GM21825 (cell line): ENCODE measurements at regions not wholly inside any gene's neighbourhood (a gene's known extent, or its start where the extent isn't known, plus 50 kb on each side); places are given as distances from the start of the nearest gene placed in this dataset.

Experiments used
- ATAC-seq: cut with Tn5 transposase; IDR thresholded peaks from one replicate; pipeline ENCODE4 v1.9.1; 2021; ENCODE audit warnings: mild to moderate bottlenecking, moderate library complexity; ENCODE audit not compliant: unreplicated experiment

DNA sequence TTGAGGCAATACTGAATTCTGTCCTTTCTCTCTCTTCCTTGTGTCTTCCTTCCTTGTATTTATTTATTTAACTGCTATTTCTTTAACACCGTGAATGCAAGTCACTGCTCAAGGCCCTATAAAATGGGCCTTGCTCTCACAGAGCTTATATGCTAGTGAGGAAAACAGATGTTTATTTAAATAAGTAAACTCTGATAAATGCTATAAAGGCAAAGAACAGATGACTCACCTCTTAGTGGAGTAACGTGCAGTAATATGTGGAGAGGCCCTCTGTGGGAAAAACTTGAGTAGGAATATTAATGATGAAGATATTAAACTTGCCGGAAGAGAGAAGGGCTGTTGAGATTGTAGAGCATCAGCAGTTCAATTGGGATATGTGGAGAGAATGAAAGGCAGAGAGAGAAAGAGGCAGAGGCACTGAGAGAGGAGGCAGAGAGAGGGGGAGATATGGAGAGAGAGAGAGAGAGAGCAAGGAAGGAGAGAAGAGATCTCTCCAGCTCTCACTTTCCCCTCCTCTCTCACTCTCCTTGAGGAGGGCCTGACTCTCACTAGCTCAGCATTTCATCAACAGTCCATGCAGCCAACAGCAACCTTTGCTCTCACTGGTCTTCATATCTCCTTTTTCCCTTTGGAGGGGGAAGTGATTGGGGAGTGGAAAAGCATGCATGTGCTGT lies 322.2 kb downstream of the LMX1A start:
- no peak for ATAC-seq

DNA sequence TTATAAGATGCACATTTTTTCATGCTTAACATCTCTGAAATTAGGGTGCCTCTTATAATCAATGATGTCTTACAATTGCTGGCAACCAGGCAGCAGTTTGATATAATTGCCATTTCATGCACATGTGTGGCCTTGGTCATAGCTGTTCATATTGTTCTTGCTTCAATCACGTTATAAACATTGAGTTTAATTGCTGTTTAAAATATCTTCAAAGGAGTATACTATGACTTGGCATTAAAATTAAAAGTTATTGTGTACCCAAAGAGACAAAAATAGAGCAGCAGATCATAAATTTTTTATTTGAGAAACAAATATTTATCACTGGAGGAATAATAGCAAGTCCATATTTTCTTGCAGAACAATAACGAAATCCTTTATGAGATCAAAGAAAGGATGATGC lies 325.5 kb downstream of the LMX1A start:
- ATAC-seq: no peak

DNA sequence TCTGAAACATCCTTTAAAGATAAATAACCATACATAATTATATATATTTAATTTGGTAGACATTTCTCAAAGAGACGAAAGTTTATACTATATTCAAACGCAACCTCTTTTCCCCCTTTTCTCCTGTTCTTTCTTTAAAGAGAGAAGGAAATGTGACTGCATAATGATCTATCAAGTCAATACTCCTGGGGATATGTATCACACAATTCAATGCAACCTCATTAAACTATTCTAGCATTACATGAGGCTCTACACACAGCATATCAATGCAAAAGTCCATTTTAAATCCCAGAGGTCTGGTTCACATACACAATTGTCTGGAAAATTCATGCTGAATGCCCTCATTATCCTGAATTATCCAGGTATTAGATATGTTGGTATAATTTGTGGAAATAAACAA lies 330.7 kb downstream of the LMX1A start:
- ATAC-seq: no peak

DNA sequence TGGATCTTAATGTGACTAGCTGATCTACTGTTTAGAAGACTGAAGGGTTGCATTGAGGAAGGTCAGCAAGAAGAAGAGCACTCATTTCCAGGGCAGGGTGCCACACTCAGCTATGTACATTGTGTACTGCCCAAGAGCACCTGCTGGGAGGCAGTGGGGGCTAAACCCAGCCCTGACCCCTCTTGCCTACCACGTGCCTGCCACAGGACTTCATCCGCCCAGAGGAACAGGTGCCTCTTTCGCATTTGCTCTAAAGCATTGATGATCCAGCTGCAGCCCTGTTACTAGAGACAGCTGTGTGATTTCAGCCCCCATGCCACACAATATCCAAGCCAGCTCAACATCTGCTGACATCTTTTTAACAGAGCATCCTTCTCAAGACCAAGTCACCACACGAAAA lies 341.8 kb downstream of the LMX1A start:
- ATAC-seq: no peak

DNA sequence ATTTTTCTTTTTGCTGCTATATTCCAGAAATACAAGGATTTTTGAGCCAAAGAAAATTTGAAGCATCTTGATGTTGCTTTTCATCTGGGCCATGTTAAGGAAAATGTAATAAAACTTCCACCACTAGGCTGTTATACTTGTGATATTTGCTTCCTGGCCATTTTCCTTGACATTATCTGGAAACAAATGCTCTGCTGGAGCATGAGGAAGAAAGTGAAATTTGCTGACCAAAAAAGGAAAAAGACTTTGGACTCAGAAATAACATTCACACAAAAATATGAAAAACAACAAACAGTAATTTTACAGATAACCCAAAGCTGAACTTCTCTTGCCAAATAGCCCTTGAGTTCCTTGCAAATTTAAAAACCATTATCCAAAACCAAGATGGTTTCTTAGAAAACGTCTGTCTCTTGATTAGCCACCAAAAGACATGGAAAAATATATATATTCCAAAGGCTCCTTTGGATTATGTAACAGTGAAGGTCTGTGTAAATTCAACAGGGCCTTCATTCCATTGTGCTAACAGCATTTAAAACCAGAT lies 344.5 kb downstream of the LMX1A start:
- ATAC-seq: no peak

DNA sequence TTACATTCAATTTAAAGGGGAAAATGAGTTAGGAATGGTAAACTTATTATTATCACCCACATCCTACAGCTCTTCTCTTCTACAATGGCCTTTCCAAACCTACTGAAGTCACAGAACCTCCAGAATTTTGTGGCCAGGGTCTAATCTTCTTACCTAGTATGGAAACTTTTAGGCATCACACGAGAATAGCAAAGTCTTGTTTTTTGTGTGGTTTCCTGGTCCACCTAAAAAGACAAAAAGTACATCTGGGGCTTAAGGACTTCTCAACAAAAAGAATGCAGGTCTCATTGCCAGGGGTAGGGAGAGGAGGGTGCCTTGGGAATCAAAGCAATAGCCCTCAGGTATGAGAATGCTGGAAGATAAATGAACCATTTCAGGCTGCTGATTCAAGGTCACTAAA lies 345.3 kb downstream of the LMX1A start:
- no peak for ATAC-seq

DNA sequence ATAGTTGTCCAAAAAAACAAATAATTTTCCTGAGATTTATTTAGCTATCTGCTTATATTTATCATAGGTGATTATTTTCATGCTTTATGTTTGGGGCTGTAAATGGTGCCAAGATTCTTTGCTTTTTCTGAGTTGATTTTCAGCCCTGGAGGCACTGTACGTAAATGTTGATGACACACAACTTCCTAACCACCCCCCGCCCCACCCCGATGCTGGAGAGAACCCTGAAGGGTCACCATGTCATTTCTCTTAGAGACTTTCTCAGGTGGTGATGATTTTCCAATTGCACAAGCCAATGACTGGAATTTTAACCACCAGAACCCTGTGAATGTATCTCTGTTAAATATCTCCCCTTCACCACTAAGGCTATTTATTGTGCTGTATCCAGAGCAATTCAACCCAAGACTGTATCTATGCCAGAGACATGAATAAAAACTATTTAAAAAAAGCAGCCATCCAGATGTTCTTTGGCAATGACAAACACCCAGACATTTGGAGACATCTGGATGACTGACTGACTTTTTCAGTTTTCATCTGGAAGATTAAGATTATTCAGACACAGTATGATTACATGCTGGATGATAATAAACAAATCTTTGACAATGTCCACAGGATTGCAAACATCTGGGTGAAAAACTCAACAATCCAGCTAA lies 346.0 kb downstream of the LMX1A start:
- no peak for ATAC-seq

DNA sequence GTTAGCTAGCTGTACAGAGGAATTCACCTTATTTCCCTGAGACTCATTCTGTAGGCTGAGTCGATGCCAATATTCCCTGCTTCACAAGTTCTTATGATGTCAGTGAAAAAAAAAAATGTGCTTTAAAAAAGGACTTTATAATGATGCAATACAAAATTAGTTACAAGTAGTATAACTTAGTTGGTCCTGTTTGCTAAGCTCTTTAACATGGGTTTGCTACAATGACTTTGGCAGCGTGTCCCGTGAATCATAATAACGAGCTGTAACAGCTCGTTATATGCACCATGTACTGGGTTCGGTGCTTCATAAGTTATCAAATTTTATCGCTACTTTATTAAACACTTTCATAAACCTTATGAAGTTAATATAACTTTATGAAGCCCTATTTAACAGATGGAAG lies 349.7 kb downstream of the LMX1A start:
- ATAC-seq: no peak

DNA sequence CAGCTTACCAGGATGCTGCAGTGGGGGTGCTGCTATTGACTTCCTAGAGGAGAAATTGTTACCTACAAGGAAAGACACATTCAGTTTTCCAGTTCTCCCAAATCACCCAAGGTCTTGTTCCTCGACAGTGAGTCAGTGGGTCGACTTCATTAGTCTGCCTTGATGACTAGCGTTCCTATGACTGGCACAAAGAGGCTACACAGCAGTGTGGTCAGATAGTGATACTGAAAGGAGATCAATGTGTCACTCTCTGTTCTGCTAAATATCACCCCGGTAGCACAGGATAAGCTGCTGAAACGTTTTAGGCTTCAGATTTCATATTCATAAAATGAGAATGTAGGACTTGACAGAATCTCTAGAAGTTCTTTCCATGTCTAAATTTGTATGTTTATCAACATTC lies 357.4 kb downstream of the LMX1A start:
- no peak for ATAC-seq

DNA sequence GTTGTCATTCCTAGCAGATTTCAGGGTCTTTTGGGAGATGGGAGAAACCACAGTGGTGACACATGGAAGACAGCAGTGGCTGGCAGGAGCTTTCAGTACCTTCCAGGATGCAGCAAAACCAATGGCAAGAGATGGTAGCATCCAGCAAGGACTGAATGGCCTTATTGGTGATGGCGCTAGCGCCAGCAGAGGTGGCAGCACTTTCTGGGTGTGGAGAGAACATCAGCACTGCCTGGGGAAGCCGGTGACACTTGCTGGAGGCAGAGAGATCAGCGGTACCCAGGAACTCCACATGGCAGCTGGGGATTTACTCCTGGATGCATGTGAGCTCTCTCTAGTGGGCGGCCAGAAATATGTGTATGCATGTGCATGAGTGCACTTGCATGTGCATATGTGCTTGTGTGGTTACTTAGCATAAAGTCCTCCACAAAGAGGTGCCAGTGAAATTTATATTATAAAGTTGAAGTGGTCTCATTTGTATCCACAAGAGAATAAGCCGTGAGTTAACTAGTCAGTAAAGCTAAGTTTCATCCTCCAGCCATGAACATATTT lies 364.7 kb downstream of the LMX1A start:
- ATAC-seq: no peak

DNA sequence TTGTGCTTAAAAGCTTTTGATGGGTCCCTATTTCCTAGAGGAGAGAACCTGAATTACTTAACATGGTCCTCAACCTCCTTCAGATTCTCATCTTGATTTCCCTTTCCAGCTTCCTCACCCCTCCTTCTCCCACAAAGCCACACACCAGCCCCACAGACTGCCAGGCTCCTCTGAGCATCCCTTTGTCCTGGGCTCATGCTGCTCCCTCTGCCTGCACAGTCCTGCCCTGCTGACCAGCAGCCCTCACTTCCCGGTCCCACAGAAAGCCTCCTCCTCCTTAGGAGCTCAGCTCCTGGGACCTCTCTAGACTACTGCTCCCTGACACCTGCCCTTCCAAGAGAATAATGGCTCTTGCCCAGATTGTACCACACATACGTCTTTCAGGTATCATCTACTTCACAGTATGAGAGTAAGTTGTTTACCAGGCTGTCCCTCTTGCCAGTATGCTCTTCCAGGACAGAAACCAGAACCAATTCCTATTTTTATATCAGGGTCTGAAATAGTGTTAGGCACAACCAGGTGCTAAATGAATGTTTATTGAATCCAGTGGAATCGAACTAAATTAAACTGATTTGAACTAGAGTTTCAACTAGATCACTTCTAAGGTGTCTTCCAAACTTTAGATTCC lies 373.4 kb downstream of the LMX1A start:
- no peak for ATAC-seq

DNA sequence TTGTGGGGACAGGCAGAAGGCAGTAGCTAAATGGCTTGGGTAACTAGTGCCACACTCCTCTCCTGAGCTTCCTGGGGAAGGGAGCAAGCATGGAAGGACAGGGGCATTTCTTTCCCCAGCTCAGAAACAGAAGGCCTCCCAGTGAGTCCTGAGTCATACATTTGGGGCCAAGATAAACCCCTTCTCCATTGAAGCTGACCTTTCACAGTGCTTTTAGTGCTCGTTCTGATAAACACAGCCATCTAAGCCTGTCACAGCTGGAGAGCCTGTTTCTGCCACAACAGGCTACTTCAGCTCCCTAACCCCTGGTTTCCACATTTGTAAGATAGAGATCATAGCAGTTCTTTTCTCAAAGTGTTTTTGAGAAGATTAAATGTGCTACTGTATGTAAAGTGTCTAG lies 374.0 kb downstream of the LMX1A start:
- no peak for ATAC-seq

DNA sequence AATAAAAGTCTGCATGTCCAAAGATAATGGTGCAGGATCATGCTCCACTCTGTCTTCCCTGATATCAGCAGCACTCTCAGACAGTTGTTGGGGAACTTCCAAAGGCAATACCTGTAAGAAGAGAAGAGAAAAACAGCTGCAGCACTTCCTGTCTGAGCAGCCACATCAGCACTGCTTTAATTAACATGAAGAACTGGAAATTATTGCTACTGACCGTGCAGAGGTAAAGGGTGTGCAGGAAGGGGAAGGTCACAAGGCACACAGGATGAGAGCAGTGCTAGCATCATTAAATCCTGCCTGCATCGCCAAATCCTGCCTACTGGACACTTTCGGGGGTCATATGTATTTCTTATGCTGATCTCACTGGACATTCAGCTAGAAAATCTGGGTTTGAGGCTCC lies 379.0 kb downstream of the LMX1A start:
- no peak for ATAC-seq

DNA sequence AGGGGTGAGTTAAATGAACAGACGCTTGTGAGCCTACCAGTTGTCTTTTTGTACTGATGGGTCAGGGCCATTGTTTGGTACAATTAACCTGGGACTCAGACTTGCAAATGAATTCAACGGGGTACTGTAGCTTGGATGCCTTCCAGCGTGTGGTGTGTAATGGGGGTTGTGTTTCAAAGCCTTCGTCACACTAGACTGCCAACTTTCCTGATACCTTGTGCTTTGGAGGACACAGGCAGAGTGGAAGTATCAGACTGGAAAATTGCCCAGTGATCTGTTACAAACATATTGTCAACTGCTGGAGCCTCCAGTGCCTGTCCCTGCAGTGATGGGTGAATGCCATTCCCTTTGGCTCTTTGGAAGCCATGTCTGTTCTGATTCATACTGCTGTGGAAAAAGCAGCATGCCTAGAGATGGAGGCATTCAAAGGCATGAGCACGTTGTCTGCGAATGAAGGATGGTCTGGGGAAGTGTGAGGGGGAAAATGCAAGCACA lies 384.5 kb downstream of the LMX1A start:
- no peak for ATAC-seq

DNA sequence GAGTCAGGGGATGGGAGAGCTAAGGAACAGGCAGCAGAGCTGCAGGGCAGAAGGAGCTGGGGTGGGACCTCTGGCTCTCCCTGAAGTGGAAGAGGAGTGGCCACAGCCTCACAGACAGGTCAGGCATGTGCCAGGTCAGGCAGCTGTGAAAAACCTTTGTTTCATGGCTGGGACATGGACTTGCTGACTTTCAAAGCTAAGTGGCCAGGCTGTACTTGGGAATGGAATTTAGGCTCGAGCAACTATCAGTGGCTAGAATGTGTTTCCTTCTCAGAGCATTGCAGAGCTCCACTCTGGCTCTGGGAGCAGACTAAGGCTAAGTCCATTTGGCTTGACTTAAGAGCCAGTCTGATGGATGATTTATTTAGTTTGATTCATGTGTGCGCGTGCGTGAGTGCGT lies 385.1 kb downstream of the LMX1A start:
- ATAC-seq: no peak

DNA sequence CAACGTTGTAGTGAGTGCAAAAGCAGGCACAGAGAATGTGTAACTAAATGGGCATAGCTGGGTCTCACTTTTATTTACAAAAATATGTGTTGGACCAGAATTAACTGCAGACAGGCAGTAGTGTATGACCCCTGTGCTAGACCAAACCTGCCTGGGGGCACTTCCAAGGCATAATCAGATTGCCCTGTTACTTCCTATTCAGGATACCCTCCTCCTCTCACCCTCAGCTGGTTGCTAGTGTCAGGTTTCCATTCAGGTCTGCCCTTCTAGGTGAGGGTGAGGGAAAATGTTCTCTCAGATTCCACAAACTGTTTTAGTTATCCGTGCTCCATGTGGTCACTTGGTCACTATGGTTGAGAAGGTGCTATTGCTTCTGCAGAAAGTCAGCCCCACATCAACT lies 387.3 kb downstream of the LMX1A start:
- no peak for ATAC-seq

DNA sequence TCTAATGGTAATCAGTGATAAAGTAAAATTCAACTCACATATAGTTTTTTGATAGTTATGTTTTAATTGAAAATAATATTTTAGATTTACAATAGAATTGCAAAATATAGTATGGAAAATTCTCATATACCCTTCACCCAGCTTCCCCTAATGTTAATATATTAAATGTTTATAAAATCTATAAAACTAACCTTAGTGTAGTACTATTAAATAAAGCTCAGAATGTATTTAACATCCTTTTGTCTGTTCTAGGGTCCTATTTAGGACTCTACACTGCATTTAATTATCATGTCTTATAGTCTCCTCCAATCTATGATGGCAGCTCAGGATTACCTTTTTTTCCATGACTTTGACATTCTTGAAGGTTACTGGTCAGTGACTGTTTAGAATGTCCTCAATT lies 389.2 kb downstream of the LMX1A start:
- ATAC-seq: no peak

DNA sequence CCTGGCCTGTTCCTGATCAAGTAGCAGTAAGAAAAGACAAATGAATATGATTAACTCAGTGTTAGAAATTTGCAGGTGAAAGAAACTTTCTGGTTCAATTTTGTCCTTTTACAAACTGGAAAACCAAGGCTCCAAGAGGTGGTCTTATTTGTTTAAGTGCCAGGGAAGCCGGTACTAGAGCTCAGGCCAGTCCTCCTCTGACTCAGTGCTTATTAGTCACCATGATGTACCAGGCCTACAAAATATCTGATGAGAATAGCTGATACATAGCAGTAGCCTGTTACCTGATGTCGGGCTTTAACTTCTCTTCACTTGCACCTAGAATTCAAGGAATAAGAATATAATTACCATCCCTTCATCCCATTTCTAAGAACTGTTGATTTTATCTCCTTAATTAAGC lies 394.8 kb downstream of the LMX1A start:
- ATAC-seq: no peak

DNA sequence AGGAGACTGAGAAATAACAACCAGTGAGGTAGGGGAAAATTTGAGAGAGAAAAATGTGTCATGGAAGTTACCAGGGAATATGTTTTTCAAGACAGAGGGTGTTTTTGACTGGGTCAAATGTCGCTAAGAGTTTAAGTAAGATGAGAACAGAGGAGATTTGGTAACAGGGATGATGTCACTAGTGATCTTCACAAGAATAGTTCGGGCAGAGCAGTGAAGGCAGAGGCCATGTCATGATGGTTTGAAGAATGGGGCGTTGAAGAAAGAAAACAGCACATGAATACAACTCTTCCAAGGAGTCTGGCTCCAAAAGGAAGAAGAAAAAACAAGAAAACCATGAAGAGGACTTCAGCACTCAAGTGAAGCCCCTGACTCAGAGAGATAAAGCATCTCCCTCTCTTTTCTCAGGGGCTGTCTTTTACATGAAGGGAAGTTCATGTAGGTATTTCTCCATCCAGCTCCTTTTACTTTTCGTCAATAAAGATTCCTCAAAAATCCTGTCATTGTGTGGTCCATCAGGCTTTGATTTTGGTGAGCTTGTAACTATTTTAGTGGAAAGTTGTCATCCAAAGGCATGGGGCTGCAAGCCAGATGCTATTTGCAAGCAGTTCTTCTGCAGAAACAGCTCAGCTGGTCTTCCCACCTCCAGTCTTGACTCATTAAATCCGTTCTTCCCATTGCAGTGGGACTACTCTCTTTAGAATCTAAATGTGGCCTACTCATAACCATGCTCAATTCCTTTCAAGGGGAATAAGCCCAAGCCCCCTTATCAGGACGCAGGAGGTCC lies 397.3 kb downstream of the LMX1A start:
- ATAC-seq: no peak

DNA sequence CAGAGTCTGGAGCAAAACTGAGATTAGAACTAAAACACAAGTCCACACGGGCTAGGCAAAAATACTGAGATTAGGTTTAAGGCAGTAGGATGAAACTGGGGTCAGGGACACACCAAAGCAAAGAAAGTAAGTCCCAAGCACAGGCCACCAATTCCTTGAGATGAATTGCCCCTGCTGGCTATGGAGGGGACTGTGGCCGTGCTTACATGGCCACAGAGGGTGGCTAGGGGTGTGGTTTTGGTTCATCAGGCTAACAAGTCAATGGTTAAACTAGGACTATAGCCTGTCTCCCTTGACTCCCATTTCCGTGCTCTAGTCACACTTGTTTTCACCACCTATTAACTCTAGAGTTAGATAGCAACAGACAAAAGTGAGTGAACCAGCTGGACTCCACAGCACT lies 394.8 kb downstream of the PBX1 start:
- no peak for ATAC-seq

DNA sequence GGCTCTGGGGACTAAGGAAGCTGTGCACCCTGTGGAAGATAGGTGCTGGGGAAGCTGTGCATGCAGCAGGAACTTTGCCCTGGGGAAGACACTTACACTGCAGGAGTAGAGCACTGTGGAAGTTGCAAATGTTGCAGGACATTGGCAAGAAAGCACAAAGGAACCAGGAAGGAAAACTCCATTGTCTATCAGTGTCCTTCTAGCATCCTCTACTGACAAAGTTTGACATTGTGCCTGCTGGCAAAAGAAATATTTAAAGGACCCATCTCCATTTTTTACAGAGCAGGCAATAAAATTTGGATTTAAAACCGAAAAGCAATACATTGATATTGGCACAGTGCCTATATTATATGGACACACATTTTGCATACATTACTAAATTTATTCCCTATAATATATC lies 394.1 kb downstream of the PBX1 start:
- no peak for ATAC-seq
